GM19372 (cell line): ENCODE measurements at regions not wholly inside any gene's neighbourhood (a gene's known extent, or its start where the extent isn't known, plus 50 kb on each side); places are given as distances from the start of the nearest gene placed in this dataset.

Experiments used
- ATAC-seq: cut with Tn5 transposase; IDR thresholded peaks from one replicate; pipeline ENCODE4 v1.9.1; 2021; ENCODE audit warnings: mild to moderate bottlenecking, low read depth, moderate library complexity; ENCODE audit not compliant: unreplicated experiment

GRCh38 chr13:26456650-26457049, 100.8 kb upstream of the WASF3 start:
- no peak for ATAC-seq

GRCh38 chr13:26457212-26457611, 100.3 kb upstream of the WASF3 start:
- ATAC-seq: no peak

- ATAC-seq: no peak
These were observed 99.2 kb upstream of the WASF3 start for GRCh38 chr13:26458196-26458749.

GRCh38 chr13:26459276-26460131, 98.0 kb upstream of the WASF3 start:
- ATAC-seq: no peak

- ATAC-seq: no peak
These were observed 96.8 kb upstream of the WASF3 start for GRCh38 chr13:26460648-26461047.

- no peak for ATAC-seq
These were observed 94.2 kb upstream of the WASF3 start for GRCh38 chr13:26463296-26463695.

GRCh38 chr13:26463848-26464247, 93.6 kb upstream of the WASF3 start:
- ATAC-seq: no peak

- ATAC-seq: no peak
These were observed 92.0 kb upstream of the WASF3 start for GRCh38 chr13:26465514-26465913.

GRCh38 chr13:26465954-26466353, 91.5 kb upstream of the WASF3 start:
- no peak for ATAC-seq

GRCh38 chr13:26468265-26468801, 89.2 kb upstream of the WASF3 start:
- ATAC-seq: no peak

GRCh38 chr13:26469602-26470001, 87.9 kb upstream of the WASF3 start:
- no peak for ATAC-seq

GRCh38 chr13:26471807-26472206, 85.7 kb upstream of the WASF3 start:
- no peak for ATAC-seq

GRCh38 chr13:26473571-26474230, 83.8 kb upstream of the WASF3 start:
- ATAC-seq: no peak

GRCh38 chr13:26474286-26474685, 83.2 kb upstream of the WASF3 start:
- no peak for ATAC-seq

- no peak for ATAC-seq
These were observed 82.0 kb upstream of the WASF3 start for GRCh38 chr13:26475176-26476110.

- no peak for ATAC-seq
These were observed 81.2 kb upstream of the WASF3 start for GRCh38 chr13:26476111-26476781.

GRCh38 chr13:26476782-26477142, 80.7 kb upstream of the WASF3 start:
- no peak for ATAC-seq

- no peak for ATAC-seq
These were observed 79.8 kb upstream of the WASF3 start for GRCh38 chr13:26477681-26478080.

GRCh38 chr13:26480246-26480855, 77.1 kb upstream of the WASF3 start:
- ATAC-seq: no peak
